Stimulated activated CD4-positive, alpha-beta T cell treated with anti-CD3 and anti-CD28 coated beads, Interleukin-1b, Interleukin-23, amount 100 ng/mL, for 24 hours (primary cell): ENCODE measurements at regions not wholly inside any gene's neighbourhood (a gene's known extent, or its start where the extent isn't known, plus 50 kb on each side); places are given as distances from the start of the nearest gene placed in this dataset.

Source experiments
- DNase-seq, 4 experiments: peaks; one replicate each; pipeline ENCODE4 v3.0.0-alpha.2; 2020; ENCODE audit warnings: low read depth in 4 of 4, low spot score in 1 of 4

DNA sequence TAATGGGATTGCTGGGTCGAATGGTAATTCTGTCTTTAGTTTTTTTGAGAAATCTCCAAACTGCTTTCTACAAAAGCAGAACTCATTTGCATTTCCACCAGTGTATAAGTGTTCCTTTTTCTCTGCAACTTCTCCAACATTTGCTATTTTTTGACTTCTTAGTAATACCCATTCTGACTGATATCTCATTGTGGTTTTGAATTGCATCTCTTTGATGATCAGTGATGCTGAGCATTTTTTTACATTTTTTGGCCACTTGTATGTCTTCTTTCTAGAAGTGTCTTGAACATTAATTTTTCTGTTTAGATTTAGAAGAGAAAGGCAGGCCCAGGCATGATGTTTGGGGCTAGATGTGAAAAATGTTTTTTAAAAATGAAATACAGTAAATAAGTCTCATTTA lies 553.1 kb upstream of the MAN1A1 start:
- DNase-seq = no peak

DNA sequence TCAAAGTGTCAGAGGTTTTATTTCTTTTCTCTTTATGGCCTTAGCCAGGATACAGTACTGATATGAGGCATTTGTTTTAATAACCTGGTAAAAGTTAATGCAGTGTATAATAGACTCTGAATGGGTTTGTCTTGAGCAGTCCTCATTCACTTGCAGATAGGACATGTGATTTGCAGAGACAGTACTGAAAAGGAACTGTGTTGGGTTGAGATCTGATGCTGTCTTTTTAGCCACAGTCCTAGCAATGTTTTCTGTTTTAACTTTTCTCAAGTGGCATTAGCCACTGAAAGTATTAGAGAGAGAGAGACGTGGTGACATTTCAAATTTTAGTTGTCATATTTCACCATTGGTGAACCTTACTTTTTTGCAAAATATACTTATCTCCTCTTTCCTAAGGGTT lies 547.2 kb upstream of the MAN1A1 start:
- no peak for DNase-seq

DNA sequence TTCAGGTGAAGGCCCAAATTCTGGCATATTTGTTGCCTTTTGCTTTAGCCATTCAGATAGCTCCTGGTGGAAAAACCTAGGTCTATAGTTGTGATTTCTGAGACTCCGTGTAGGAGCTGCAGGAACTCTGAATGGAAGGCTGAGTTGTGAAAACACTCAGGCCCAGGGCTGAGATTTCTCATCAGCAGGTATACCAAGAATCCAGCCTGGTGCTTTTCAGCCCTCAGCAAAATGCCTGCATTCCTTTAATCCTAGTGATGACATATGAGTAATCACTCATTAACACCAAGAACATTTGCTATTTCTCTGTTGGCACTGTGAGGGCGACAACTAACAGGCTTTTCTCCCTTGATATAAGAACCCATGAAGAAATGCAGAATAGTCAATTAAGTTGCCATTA lies 546.1 kb upstream of the MAN1A1 start:
- DNase-seq = no peak

DNA sequence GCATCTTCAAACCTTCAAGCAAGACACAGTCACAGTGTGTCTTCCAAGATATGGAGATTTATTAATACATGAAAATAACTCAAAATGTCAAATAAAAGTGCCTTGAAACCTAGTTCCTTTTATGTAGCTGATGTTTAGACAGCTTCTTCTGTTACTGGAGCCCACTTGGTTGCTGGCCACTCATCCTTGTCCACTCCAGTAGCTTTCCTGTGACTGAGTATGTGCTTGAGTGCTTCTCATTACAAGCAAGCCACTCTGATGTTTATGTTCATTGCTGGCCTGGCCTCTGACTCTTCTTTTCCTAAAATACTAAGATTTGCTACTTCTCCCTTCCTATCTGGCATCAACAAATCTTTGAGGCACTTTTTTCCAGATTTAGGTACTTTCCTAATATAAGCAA lies 545.2 kb upstream of the MAN1A1 start:
- no peak for DNase-seq

DNA sequence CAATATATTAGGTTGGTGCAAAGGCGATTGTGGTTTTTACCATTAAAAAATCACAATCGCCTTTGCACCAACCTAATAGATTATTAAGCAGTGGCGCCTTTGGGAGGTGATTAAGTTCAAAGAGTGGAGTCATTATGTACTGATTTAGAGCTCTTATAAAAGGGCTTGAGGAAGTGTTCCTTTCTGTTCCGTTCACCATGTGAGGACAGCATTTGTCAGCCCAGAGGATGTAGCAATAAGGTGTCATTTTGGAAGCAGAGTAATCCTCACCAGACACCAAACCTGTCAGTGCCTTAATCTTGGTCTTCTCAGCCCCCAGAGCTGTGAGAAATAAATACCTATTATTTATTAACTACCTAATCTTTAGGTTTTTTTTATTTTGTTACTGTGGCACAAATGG lies 542.1 kb upstream of the MAN1A1 start:
- no peak for DNase-seq

DNA sequence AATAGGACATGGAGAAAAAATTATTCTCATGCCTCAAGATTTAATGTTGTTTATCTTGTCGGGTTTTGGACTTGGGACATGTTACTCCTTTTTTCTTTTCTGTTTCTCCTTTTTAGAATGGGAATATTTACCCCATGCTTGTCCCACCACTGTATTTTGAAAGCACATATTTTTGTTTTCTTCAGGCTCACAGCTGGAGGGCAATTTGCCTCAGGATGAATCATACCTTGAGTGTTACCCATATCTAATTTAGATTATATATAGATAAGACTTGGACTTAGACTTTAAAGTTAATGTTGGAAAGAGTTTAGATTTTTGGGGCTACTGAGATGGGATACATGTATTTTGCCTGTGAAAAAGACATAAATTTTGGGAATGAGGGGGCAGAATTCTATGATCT lies 541.6 kb upstream of the MAN1A1 start:
- DNase-seq = no peak

DNA sequence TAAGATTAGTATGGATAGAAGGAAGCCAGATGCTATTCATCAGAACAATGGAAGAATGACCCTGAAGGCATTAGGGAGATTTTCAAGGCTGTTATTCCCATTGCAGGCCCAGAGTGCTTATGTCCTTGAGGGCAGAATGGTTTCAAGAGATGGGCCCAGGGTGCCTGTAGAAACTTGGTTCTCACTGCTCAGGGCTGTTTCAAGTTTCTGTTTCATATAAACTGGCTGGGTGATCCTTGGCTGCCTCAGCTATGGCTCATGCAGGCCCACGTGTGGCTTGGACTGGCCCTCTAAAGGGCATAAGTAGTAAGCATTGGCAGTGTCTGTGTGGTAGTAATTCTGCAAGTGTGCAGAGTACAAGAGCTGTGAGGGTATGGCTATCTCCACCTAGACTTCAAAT lies 540.9 kb upstream of the MAN1A1 start:
- no peak for DNase-seq

DNA sequence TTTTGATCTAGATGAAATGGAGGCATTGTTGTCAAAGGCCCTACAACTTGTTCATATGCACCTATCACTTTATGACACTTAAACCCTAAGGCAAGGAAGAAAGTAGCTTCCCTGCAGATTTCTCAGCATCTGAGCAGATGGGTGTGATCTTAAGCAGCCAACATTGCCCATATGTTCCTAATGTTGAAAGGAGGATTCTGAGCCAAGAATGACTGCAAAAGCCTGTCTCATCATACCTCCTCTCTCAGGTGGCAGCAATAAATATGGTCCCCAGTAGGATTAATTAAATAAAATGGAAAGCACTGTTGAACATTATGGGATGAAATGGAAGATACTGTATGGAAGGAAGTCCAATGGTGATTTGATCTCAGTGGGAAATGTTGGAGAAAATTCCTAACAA lies 538.1 kb upstream of the MAN1A1 start:
- no peak for DNase-seq

DNA sequence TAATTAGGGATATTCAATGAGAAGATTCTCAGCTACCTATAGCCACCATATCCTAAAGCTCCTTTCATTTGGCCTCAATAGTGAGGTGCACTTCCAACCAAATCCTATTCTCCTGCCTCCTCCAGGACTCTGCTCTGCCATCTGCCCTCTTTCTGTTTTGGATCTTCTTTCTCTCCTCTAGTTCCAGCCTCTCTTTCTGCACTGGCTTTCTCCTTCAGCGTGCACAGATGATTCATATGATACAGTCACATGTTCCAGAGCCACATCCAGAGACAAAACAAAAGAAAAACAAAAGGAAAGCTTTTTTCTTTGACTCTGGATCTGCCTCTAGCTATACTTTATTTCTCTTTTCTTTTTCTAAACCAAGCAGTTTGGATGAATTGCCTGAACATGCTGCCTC lies 531.9 kb upstream of the MAN1A1 start:
- DNase-seq = no peak

DNA sequence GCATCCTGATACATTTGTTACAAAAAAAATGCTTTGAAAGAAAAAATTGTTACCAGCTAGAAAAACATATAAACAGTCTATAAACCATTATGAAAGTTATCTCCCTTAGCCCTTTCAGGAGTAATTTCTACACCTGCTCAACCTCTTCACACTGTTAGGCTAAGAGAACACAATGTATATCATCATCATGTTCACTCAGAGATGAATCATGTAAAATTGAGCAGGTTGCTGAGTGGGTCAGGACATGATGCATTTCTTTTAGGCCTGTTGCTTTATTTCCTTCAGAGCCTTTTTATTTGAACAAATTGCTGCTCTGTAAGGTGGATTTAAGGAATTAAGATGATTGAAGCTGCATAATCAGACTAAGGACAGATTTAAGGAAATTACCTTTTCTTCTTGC lies 531.3 kb upstream of the MAN1A1 start:
- DNase-seq = no peak

DNA sequence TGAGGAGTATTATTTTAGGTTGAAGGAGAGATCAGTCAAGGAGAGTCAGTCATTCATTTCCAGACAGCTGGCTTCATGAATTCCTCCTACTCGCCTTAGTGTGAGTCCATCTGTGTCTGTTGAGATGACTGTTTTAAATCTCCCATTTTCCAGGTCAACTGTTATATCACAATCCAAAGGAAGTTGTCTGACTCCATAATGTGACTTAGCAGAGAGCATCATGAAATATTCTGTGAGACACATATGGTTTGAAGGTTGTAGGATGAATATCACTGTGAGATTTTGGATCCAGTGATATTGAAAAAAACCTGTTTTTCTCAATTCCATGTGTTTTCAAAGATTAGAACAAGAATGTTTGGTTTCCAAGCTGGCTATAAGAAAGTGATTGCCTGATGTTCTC lies 530.2 kb upstream of the MAN1A1 start:
- DNase-seq = no peak

DNA sequence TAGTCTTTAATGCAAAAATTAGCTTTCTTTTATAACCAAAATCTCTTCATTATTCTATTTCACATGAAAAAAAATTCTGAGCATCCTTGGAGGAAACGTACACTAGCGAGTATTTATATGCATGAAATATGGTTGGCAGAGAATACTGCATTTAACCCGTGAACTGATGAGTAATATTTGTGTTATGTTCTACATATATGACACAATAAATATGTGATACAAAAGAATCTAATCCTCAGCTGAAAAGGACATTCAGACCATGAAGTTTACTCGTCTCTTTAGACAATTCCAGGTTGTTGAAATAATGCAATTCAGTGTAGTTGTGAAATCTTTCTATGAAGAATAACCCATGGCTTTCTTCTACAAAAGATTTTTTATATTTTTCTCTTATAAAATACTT lies 524.8 kb upstream of the MAN1A1 start:
- DNase-seq = no peak

DNA sequence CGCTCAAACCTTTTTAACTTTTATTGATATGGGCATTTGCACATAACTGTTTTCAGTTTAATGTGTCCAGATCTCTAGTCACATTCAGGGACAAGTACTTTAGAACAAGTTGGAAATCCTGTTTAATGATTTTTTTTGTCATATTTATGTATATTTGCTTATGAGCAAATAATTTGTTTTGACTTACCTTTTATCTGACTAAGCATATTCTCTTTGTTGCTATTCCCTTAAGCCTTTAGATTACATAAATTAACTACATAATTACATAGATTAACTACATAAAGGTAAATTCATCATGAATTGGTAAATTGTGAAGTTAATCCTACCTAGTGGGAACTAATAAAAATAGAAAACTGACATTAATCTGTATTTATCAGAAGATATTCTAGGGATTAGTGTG lies 523.5 kb upstream of the MAN1A1 start:
- no peak for DNase-seq

DNA sequence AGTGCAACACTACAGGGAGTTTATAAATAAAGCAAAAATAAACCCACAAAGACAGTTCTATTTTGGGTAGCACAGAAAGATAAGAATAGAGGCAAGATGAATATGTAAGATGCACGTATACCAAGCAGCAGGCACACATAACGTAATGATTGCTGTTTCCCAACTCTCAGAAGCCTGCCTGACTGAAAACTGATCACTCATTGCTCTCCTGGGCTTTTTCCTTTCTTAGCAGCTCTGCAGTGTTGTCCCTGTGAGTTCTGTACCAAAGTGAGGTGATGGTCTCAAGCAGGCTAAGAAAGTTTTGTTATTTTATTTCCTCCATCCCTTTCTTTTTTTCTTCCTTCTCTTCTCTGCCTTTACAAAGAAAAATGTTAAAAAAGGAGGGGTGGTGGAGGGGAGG lies 522.0 kb upstream of the MAN1A1 start:
- DNase-seq = no peak

DNA sequence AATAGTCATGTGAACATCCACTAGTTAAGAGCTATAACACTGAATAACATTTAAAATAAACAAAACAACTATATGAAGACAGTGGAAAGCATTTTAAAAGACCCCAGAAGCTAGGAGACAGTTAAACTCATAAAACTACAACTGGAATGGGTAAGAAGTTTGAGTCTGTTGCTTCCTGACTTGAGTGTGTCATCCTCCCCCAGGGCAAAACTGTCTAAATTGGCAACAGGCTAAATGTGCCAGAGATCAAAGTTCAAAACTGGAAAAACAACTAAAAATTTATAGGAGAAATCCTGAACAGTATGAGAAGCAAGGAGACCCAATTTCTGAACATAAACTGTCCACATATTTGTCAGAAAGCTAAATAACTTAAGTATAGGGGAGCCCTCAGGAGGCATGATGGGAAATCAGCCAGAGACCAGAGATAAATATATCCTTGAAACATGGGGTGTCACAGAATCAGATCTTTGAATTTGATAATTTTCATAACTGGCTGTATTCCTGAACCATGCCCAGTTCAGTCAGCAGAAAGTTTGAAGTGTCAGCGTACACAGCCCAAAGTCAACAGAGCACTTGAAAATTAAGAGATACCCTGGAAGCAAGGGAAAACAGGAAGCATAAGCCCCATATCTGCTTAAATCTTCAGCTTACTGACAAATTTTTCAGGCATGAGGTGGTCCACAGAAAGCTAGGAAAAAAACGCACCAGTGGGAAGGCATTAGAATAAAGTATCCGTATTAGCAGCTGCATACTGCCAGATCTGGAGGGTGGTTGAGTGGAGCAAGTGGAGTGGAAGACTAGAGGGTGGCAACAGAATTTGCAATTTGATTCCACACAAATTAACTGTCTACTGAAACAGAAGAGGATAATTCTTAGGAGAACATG lies 516.1 kb upstream of the MAN1A1 start:
- DNase-seq = no peak

DNA sequence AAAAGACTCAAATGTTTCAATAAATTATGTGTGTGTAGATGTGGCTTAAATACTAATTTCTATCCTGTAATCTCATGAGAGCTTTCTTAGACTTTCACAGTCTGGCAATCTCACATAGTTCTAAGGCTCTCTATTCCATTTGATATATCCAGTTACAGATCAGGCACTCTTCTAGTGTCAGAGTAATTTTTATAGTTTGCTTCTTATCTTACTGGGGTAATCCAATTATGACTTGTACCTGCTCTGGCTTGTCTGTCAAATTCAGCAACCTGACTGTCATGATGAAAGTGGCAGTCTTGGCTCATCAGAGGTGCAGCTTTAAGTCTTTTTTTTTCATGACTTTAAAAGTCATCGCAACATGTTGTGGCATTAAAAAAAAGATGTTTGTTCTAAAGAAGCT lies 513.2 kb upstream of the MAN1A1 start:
- no peak for DNase-seq

DNA sequence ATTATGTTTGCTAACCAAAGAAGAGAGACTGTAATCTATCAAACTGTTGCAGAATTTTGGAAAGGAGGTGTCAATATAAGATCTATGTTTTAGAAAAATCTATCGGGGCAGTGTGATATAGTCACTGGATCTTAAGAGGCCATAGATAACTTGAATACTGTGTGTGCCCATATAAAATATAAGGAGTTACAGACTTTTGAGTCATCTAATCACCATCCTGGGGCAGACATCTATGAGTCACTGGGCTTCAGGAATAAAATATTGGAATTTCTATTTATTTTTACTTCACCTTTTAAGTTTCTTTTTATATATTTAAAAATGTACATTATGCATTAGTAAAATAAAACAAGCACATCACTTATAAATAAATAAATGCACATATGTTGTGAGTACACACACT lies 509.3 kb upstream of the MAN1A1 start:
- DNase-seq = no peak

DNA sequence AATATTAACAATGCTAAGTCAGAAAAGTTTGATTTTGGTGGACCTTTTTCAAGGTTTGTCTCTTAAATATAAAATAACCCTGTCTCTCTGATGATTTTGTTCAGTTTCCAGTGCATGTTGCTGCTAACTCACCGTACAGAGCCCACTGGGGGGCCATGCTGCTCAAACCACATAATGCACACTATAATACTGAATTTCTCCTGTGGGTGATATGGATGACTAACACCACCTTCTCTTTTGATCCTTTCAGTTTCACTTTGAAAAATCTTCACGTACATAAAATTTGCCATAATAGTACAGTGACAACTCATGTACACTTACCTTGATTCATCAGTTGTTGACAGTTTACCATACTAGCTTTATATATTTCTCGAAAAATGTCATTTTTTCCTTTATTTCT lies 506.6 kb upstream of the MAN1A1 start:
- DNase-seq = peak in 1 of 4 experiments; percentile 2

DNA sequence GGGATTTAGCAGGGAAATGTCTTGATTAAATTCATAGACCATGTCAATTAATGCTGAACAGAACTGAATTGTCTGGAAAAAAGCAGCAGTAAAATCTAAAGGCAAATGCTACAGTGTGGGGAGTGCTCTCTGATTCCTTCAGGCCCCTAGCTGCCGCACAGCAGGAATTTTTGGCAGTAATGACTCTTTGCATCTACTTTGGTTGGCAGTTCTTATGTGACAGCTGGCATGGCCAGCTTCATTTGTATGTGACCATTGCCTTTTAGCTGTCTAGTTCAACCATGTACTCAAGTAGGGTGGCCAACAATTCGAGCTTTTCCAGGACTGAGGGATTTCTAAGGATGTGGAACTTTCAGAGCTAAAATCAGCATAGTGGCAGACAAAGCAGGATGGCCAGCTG lies 499.1 kb upstream of the MAN1A1 start:
- no peak for DNase-seq

DNA sequence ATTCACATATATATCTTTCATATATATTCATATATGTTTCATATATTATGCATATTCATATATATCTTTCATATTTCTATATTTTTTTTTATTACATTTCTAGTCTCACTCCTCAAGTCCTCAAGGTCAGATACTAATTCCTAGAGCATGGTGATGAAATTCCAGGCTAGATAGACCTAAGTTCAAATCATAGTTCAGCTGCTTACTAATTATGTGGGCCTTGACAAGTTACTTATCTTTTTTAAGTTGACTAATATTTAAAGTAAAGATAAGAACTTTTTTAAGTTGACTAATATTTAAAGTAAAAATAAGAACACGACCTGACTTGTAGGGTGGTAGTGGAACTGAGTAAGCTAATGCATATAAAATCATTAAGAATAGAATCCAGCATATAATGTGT lies 495.6 kb upstream of the MAN1A1 start:
- no peak for DNase-seq

DNA sequence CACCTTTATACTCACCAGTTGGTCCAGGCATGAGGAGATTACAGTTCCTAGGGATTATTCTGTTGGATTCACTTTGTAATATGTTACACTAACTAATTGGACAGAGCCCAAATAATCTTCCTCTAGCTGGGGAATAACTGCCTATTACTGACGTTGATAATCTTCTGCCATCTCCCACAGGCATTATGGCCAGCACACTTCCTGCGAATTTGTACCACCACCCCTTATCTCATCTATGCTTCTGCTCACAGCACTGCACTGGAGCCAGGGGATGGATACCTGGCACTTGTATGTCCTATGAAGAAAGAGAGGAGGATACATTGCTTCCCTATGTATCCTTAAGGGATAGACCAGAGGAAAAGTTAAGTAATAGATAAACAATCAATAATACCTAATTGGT lies 494.8 kb upstream of the MAN1A1 start:
- DNase-seq = no peak

DNA sequence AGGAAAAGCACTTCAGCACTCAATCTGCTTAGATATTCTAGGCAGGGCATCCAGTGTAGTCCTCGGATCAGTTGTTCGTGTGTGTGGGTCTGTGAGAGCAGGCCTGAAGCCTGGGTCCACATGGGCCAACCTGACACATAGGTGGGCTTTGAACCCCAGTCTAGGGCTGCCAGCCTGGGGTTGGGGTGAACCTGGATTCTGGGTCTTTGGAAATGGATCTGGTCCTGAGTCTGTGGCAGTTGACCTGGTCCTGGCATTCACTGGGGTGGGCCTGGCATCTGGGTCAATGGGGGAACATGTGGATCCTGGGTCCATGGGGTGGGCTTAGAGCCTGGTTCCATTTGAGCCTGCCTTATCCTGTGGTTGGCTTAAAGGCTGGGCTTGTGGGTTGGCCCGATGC lies 492.6 kb upstream of the MAN1A1 start:
- DNase-seq = no peak

DNA sequence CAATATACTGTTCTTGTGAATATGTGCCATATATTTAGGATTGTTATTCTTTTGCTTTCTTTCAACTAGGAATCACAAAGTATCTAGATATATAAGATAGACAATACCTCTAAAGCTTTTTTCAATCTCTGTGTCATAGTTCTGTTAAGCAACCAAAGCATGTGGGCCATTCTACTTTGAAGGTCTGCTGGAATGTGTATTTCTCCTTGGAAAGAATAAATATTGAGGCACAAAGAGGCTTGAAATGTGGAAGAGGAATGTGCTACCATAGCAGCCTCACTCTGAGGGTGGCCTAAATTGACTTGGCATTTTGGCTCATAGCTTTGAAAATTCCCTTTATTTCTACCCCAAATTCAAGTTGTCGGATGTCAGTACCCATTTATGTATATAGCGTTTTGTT lies 488.5 kb upstream of the MAN1A1 start:
- DNase-seq = no peak
